ENCODE measurements at regions not wholly inside any gene's neighbourhood (a gene's known extent, or its start where the extent isn't known, plus 50 kb on each side); places are given as distances from the start of the nearest gene placed in this dataset.

DNA sequence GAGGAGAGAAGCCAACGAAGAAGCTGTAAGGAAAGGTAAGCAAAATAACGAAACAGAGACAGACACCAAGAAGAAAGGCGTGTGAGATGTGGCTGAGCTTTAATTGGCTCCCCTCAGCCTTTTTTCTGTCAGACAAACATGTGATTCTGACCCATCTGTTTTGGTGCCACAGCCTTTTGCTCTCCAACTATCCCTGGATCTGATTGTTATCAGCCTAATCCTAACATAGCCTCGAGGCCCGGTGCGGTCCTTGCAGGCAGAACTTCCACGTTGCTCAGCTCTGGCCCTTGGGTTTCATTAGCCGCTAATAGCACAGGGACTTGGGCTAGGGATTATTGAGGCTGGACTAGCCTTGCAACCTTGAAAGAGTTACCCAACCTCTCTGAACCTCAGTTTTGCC, 57.9 kb upstream of the CACNA2D3 start:
- TF ChIP-seq CTCF (IDR thresholded peaks at IDR 0.05) (no peak), POLR2A (IDR thresholded peaks at IDR 0.05) (no peak)

Measured in thyroid gland (tissue), 4 donors.